Activated T-cell treated with anti-CD3 and anti-CD28 coated beads, Interleukin-2, amount 50 U/mL, for 4 hours (primary cell): ENCODE measurements at regions not wholly inside any gene's neighbourhood (a gene's known extent, or its start where the extent isn't known, plus 50 kb on each side); places are given as distances from the start of the nearest gene placed in this dataset.

Experiments used
- ATAC-seq, 2 donors: fragments of 200-7000 bp; cut with Tn5 transposase; one replicate each; pipeline ENCODE4 v1.10.0; 2021
- DNase-seq: peaks from one replicate; pipeline ENCODE4 v3.0.0-alpha.2; 2020
- H3K27me3 Mint-ChIP-seq: one replicate; pipeline ENCODE4 v1.8.0; 2021; ENCODE audit warnings: low read depth, mixed read lengths
- H3K36me3 Mint-ChIP-seq: one replicate; pipeline ENCODE4 v1.8.0; 2022; ENCODE audit warnings: mixed read lengths; ENCODE audit not compliant: insufficient read depth
- H3K4me1 Mint-ChIP-seq: one replicate; pipeline ENCODE4 v1.8.0; 2021; ENCODE audit warnings: low read depth, mixed read lengths
- H3K4me3 Mint-ChIP-seq: one replicate; pipeline ENCODE4 v1.8.0; 2021; ENCODE audit warnings: mild to moderate bottlenecking, moderate library complexity, mixed read lengths
- H3K9me3 Mint-ChIP-seq: one replicate; pipeline ENCODE4 v1.8.0; 2021; ENCODE audit warnings: mixed read lengths

GRCh38 chr2:144268036-144268678 is 251.8 kb downstream of the ZEB2 start:
- no peaks in the 10 kb centered on the region for H3K27me3 Mint-ChIP-seq
- no peaks in the 10 kb centered on the region for H3K9me3 Mint-ChIP-seq
- peaks cover 2% of the 10 kb centered on the region for H3K36me3 Mint-ChIP-seq
- ATAC-seq (no peak), DNase-seq (no peak)
- H3K4me3 Mint-ChIP-seq, result no peak overlapping the region
- peaks cover 26% of the 10 kb centered on the region for H3K4me1 Mint-ChIP-seq

GRCh38 chr2:144267239-144267638 is 252.7 kb downstream of the ZEB2 start:
- peaks cover 26% of the 10 kb centered on the region for H3K4me1 Mint-ChIP-seq
- no peaks in the 10 kb centered on the region for H3K27me3 Mint-ChIP-seq
- peaks cover 2% of the 10 kb centered on the region for H3K36me3 Mint-ChIP-seq
- H3K9me3 Mint-ChIP-seq, result no peaks in the 10 kb centered on the region
- DNase-seq, result no peak
- ATAC-seq, result peak; percentile 55 to 63
- H3K4me3 Mint-ChIP-seq, result no peak overlapping the region

GRCh38 chr2:144265654-144266053 is 254.3 kb downstream of the ZEB2 start:
- ATAC-seq, result no peak
- Mint-ChIP-seq H3K36me3 (peaks cover 2% of the 10 kb centered on the region), H3K4me3 (no peak overlapping the region)

GRCh38 chr2:144261966-144262365 is 258.0 kb downstream of the ZEB2 start:
- Mint-ChIP-seq H3K4me1 (peaks cover 32% of the 10 kb centered on the region), H3K4me3 (no peak overlapping the region), H3K9me3 (peaks cover 14% of the 10 kb centered on the region), H3K27me3 (no peaks in the 10 kb centered on the region), H3K36me3 (peaks cover 7% of the 10 kb centered on the region)
- peak; percentile 43 to 56 for ATAC-seq
- DNase-seq, result no peak

More at GRCh38 chr2:144265654-144266053, 254.3 kb downstream of the ZEB2 start:
- Mint-ChIP-seq H3K9me3 (no peaks in the 10 kb centered on the region), H3K27me3 (no peaks in the 10 kb centered on the region), H3K4me1 (peaks cover 34% of the 10 kb centered on the region)
- no peak for DNase-seq

GRCh38 chr2:144261336-144261735 is 258.6 kb downstream of the ZEB2 start:
- Mint-ChIP-seq H3K27me3 (no peaks in the 10 kb centered on the region), H3K36me3 (peaks cover 7% of the 10 kb centered on the region), H3K4me3 (no peak overlapping the region), H3K9me3 (peaks cover 14% of the 10 kb centered on the region), H3K4me1 (peaks cover 31% of the 10 kb centered on the region)
- ATAC-seq (no peak), DNase-seq (no peak)

GRCh38 chr2:144259332-144259731 is 260.6 kb downstream of the ZEB2 start:
- peaks cover 21% of the 10 kb centered on the region for H3K9me3 Mint-ChIP-seq
- no peaks in the 10 kb centered on the region for H3K27me3 Mint-ChIP-seq
- DNase-seq, result no peak
- ATAC-seq, result no peak
- H3K4me3 Mint-ChIP-seq, result no peak overlapping the region
- peaks cover 9% of the 10 kb centered on the region for H3K36me3 Mint-ChIP-seq
- peaks cover 25% of the 10 kb centered on the region for H3K4me1 Mint-ChIP-seq

- Mint-ChIP-seq H3K36me3 (peaks cover 10% of the 10 kb centered on the region), H3K9me3 (peaks cover 26% of the 10 kb centered on the region), H3K4me1 (peaks cover 25% of the 10 kb centered on the region), H3K4me3 (no peak overlapping the region), H3K27me3 (no peaks in the 10 kb centered on the region)
- ATAC-seq, result no peak
- DNase-seq, result no peak
Measured at GRCh38 chr2:144258154-144258553, 261.8 kb downstream of the ZEB2 start.

- H3K9me3 Mint-ChIP-seq, result peaks cover 35% of the 10 kb centered on the region
- no peaks in the 10 kb centered on the region for H3K27me3 Mint-ChIP-seq
- H3K36me3 Mint-ChIP-seq, result peaks cover 14% of the 10 kb centered on the region
- H3K4me3 Mint-ChIP-seq, result no peak overlapping the region
- DNase-seq (no peak), ATAC-seq (no peak)
- H3K4me1 Mint-ChIP-seq, result peaks cover 25% of the 10 kb centered on the region
Measured at GRCh38 chr2:144256996-144257707, 262.8 kb downstream of the ZEB2 start.

GRCh38 chr2:144254342-144255235 is 265.3 kb downstream of the ZEB2 start:
- DNase-seq, result no peak
- Mint-ChIP-seq H3K9me3 (peaks cover 35% of the 10 kb centered on the region), H3K36me3 (peaks cover 14% of the 10 kb centered on the region), H3K27me3 (no peaks in the 10 kb centered on the region), H3K4me1 (peaks cover 13% of the 10 kb centered on the region), H3K4me3 (no peak overlapping the region)
- no peak for ATAC-seq

GRCh38 chr2:144253743-144254142 is 266.2 kb downstream of the ZEB2 start:
- H3K4me1 Mint-ChIP-seq, result peaks cover 20% of the 10 kb centered on the region
- ATAC-seq, result no peak
- H3K4me3 Mint-ChIP-seq, result no peak overlapping the region
- DNase-seq, result no peak
- H3K36me3 Mint-ChIP-seq, result peaks cover 14% of the 10 kb centered on the region
- H3K27me3 Mint-ChIP-seq, result no peaks in the 10 kb centered on the region
- peaks cover 34% of the 10 kb centered on the region for H3K9me3 Mint-ChIP-seq

- Mint-ChIP-seq H3K27me3 (no peaks in the 10 kb centered on the region), H3K4me1 (peaks cover 21% of the 10 kb centered on the region), H3K36me3 (peaks cover 9% of the 10 kb centered on the region), H3K4me3 (no peak overlapping the region), H3K9me3 (peaks cover 23% of the 10 kb centered on the region)
- DNase-seq, result no peak
- no peak for ATAC-seq
Measured at GRCh38 chr2:144252694-144253093, 267.2 kb downstream of the ZEB2 start.

GRCh38 chr2:144249035-144249637 is 270.8 kb downstream of the ZEB2 start:
- peaks cover 13% of the 10 kb centered on the region for H3K9me3 Mint-ChIP-seq
- peaks cover 8% of the 10 kb centered on the region for H3K4me1 Mint-ChIP-seq
- H3K4me3 Mint-ChIP-seq, result no peak overlapping the region
- no peaks in the 10 kb centered on the region for H3K27me3 Mint-ChIP-seq
- H3K36me3 Mint-ChIP-seq, result peaks cover 5% of the 10 kb centered on the region
- DNase-seq (no peak), ATAC-seq (no peak)

DNA sequence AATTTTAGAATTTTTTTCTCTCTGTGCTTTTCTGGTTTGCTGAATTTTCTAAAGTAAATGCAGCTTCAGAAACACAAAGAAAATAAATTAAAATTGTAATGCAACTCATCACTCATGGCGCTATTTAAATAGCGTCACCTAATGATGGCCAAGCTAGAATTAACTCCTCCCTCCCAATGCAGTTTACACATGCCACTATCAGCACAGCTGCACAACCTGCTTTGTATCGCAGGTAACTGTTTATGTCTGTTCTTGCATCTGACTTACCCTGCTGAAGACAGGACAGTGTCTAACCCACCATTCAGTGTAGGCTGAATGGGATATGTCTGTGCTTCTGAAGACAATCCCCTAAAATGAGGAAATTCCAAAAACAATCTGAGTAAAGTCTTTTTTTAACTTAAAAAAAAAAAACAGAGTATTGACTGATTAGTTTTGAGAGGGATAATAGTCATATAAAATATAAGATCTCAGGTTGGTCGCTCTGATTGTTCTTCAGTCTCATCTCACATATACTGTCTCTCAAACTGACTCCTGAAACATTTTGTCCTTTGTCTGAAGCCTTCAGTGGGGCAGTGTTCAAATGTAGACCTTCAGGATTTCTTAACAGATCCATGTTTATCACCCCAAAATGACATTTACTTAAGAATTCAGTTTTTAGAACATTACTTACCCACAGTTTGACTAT is 271.4 kb downstream of the ZEB2 start:
- Mint-ChIP-seq H3K9me3 (peaks cover 12% of the 10 kb centered on the region), H3K4me3 (no peak overlapping the region), H3K27me3 (no peaks in the 10 kb centered on the region), H3K36me3 (peaks cover 5% of the 10 kb centered on the region), H3K4me1 (peaks cover 8% of the 10 kb centered on the region)
- DNase-seq (no peak), ATAC-seq (no peak)

DNA sequence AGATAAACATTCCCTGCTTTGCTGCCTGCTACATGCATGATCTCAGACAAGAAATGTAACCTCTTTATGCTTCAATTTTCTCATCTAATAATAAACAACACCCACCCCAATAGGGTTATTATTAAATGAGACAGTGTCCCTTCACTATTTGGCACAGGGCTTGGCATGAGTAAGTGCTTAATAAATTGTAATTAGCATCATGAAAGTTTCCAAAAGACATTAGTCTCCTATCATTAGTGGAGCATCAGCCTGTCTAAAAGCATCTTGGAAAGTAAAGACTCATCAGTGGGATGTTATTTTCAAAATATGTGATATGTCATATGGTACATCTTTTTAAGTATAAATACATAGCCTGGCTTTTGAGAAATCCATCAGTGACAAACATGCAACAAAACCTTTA is 275.0 kb downstream of the ZEB2 start:
- peaks cover 21% of the 10 kb centered on the region for H3K4me1 Mint-ChIP-seq

More for the DNA sequence above, 275.0 kb downstream of the ZEB2 start:
- no peaks in the 10 kb centered on the region for H3K27me3 Mint-ChIP-seq
- H3K9me3 Mint-ChIP-seq, result no peaks in the 10 kb centered on the region
- H3K4me3 Mint-ChIP-seq, result no peak overlapping the region
- no peak for DNase-seq
- H3K36me3 Mint-ChIP-seq, result no peaks in the 10 kb centered on the region
- no peak for ATAC-seq
